ENCODE measurements at regions not wholly inside any gene's neighbourhood (a gene's known extent, or its start where the extent isn't known, plus 50 kb on each side); places are given as distances from the start of the nearest gene placed in this dataset.

DNA sequence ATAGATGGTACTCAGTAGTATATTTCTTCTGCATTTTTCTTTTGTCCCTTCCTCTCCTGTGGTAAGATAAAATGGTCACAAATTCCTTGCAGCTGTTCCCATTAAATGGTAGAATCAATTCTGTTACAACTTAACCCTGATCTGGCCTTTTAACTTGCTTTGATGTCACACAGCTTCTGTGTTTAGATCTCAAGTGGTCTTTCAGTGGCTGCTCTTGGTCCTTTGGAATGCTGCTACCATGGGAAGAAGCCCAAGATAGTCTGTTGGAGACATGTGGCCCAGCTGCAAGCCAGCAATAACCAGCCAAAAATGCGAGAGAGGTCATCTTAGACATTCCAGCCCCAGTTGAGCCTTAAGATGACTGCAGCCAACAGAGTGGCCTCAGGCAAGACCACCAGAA, 429.7 kb downstream of the KIF16B start:
- Histone ChIP-seq H3K4me3 (no peak overlapping the region), H3K9me3 (no peaks in the 10 kb centered on the region), H3K27ac (no peak overlapping the region), H3K27me3 (ENCODE audit: insufficient read depth in 3 of 3, low read length in 2 of 3) (no peaks in the 10 kb centered on the region), H3K4me1 (no peaks in the 10 kb centered on the region), H3K36me3 (ENCODE audit: insufficient read depth in 1 of 2, low read depth in 1 of 2) (no peaks in the 10 kb centered on the region)
- DNase-seq (no peak), ATAC-seq (no peak)
- TF ChIP-seq, protein P1, sequence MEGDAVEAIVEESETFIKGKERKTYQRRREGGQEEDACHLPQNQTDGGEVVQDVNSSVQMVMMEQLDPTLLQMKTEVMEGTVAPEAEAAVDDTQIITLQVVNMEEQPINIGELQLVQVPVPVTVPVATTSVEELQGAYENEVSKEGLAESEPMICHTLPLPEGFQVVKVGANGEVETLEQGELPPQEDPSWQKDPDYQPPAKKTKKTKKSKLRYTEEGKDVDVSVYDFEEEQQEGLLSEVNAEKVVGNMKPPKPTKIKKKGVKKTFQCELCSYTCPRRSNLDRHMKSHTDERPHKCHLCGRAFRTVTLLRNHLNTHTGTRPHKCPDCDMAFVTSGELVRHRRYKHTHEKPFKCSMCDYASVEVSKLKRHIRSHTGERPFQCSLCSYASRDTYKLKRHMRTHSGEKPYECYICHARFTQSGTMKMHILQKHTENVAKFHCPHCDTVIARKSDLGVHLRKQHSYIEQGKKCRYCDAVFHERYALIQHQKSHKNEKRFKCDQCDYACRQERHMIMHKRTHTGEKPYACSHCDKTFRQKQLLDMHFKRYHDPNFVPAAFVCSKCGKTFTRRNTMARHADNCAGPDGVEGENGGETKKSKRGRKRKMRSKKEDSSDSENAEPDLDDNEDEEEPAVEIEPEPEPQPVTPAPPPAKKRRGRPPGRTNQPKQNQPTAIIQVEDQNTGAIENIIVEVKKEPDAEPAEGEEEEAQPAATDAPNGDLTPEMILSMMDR (IDR thresholded peaks at IDR 0.05), result no peak
- WGBS, 3 donors, result 17 to 41% (median 36%) methylated on average over 1 of the region's 1 CpG
- intact Hi-C loops (cut with DNase I), result no loop called here

DNA sequence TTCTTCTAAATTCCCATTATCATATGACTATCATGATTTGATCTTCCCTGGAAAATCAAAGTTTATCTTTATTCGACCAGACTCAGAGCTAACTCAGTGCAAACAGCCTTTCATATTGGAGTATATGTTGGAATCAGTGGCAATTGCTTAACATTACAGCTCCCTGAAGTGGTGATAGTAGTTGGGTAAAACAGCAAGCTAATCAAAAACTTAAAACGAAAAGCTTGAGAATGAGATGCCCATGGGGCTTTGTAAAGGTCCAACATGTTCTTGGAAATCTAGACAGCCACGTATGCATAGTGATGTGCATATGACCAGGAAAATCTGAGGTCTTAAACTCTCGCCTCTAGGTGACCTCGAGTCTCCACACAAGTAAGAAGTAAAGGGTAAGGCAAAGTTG, 437.6 kb downstream of the KIF16B start:
- no peak overlapping the region for H3K27ac ChIP-seq
- intact Hi-C loops (cut with DNase I), result no loop called here
- WGBS, 3 donors, result 84 to 89% (median 86%) methylated on average over 5 of the region's 5 CpGs

DNA sequence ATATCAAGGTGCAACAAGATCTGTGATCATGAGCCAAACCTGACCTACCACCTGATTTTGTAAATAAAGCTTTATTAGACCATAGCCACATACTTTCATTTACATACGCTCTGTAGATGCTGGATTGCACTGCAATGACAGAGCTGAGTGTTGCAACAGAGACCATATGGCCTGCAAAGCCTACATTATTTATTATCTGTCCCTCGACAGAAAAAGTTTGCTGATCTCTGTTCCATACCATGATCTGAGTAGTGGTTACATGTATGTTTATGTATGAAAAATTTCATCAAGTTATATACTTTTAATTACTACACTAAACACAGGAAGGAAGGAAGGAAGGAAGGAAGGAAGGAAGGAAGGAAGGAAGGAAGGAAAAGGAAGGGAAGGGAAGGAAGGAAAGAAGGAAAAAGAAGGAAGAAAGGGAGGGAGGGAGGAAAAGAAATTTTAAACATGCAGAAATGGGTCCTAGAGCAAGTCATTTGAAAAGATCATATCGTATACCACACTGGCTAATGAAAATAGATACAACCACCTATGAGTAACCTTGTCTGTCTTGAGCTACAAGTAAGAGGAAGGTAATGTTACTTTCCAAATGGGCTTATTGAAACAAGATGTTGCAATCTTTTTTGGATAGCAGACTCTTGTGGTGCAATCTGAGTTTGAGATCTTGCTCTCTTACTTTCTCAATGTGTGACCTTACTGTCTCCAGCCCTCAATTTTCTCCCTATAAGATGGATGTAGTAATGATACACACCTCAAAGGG, 441.0 kb downstream of the KIF16B start:
- TF ChIP-seq, protein P1 (IDR thresholded peaks at IDR 0.05), result no peak
- Histone ChIP-seq H3K27me3 (ENCODE audit: insufficient read depth in 3 of 3, low read length in 2 of 3) (no peaks in the 10 kb centered on the region), H3K27ac (no peak overlapping the region), H3K9me3 (no peaks in the 10 kb centered on the region), H3K4me1 (peaks cover 6% of the 10 kb centered on the region), H3K4me3 (no peak overlapping the region), H3K36me3 (ENCODE audit: insufficient read depth in 1 of 2, low read depth in 1 of 2) (no peaks in the 10 kb centered on the region)
- DNase-seq (no peak), ATAC-seq (peak; percentile 62 to 81 (median 74))
- 59 to 82% (median 71%) methylated on average over 3 of the region's 3 CpGs for WGBS, 3 donors
- intact Hi-C loops (cut with DNase I), result no loop called here

More for the DNA sequence above, 437.6 kb downstream of the KIF16B start:
- H3K27me3 ChIP-seq (ENCODE audit: insufficient read depth in 3 of 3, low read length in 2 of 3), result no peaks in the 10 kb centered on the region
- no peaks in the 10 kb centered on the region for H3K9me3 ChIP-seq
- no peak for DNase-seq
- TF ChIP-seq, protein P1 (IDR thresholded peaks at IDR 0.05), result no peak
- H3K4me3 ChIP-seq, result no peak overlapping the region
- ATAC-seq, result no peak
- no peaks in the 10 kb centered on the region for H3K36me3 ChIP-seq (ENCODE audit: insufficient read depth in 1 of 2, low read depth in 1 of 2)
- H3K4me1 ChIP-seq, result no peaks in the 10 kb centered on the region

DNA sequence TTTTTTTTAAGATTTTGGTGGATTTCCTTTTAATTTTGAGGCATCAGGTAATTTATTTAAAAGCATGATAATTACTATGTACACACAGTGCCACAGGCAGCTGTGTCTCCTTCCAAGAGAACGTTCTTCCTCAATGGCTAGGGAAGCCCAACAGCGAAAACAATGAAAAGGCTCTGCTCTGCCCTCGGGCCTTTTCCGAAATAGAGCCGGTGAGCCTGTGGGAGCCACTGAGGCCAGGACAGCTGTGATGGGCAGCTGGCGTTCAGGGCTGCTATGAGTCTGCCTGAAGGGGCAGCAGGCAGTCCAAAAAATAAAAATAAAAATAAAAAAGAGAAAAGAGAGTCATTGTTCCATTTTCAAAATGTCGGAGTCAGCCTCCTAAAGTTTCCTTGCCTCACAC, 443.8 kb downstream of the KIF16B start:
- WGBS, 3 donors, result 49 to 71% (median 57%) methylated on average over 7 of the region's 7 CpGs
- TF ChIP-seq, protein P1 (IDR thresholded peaks at IDR 0.05), result no peak
- H3K9me3 ChIP-seq, result no peaks in the 10 kb centered on the region

More for the DNA sequence above, 443.8 kb downstream of the KIF16B start:
- intact Hi-C loops (cut with DNase I), result no loop called here
- peak overlapping the region; percentile 3 for H3K27ac ChIP-seq
- H3K27me3 ChIP-seq (ENCODE audit: insufficient read depth in 3 of 3, low read length in 2 of 3), result no peaks in the 10 kb centered on the region
- no peak overlapping the region for H3K4me3 ChIP-seq
- peaks cover 10% of the 10 kb centered on the region for H3K4me1 ChIP-seq
- DNase-seq (no peak), ATAC-seq (no peak)
- H3K36me3 ChIP-seq (ENCODE audit: insufficient read depth in 1 of 2, low read depth in 1 of 2), result no peaks in the 10 kb centered on the region

Data from psoas muscle (tissue), 7 donors.